Activated CD4-positive, alpha-beta memory T cell treated with anti-CD3 and anti-CD28 coated beads for 36 hours (primary cell): ENCODE measurements at regions not wholly inside any gene's neighbourhood (a gene's known extent, or its start where the extent isn't known, plus 50 kb on each side); places are given as distances from the start of the nearest gene placed in this dataset.
"Not testable (repeated sequence)": the region's sequence is repeated elsewhere in the genome, so short reads cannot be mapped to it uniquely, and the experiment has no call there.

Experiments used
- CTCF ChIA-PET: fragments of 350-600 bp; sonication (Branson Sonifier 250); formaldehyde crosslinking; loops from one replicate; lab custom pipeline; 2021; ENCODE audit warnings: antibody characterized with exemption, inconsistent platforms; lab: Charles Lee
- POLR2A ChIA-PET: fragments of 350-600 bp; sonication (Branson Sonifier 250); formaldehyde crosslinking; loops from one replicate; lab custom pipeline; 2021; ENCODE audit warnings: antibody characterized with exemption; lab: Charles Lee
- DNase-seq: peaks from one replicate; pipeline ENCODE4 v3.0.0-alpha.2; 2020
- H3K27ac Mint-ChIP-seq: one replicate; pipeline ENCODE4 v1.8.0; 2021; ENCODE audit warnings: mixed read lengths
- H3K27me3 Mint-ChIP-seq: one replicate; pipeline ENCODE4 v1.8.0; 2021; ENCODE audit warnings: mixed read lengths
- H3K36me3 Mint-ChIP-seq: one replicate; pipeline ENCODE4 v1.8.0; 2021; ENCODE audit warnings: mixed read lengths
- H3K4me1 Mint-ChIP-seq: one replicate; pipeline ENCODE4 v1.8.0; 2021; ENCODE audit warnings: low read depth, mixed read lengths
- H3K4me3 Mint-ChIP-seq: one replicate; pipeline ENCODE4 v1.8.0; 2021; ENCODE audit warnings: mild to moderate bottlenecking, mixed read lengths
- H3K9me3 Mint-ChIP-seq: one replicate; pipeline ENCODE4 v1.8.0; 2021; ENCODE audit warnings: mixed read lengths
- intact Hi-C: fragments of 100-400 bp; cut with micrococcal nuclease; formaldehyde crosslinking; loops from one replicate; pipeline ENCODE4 v1.15.1; 2023

DNA sequence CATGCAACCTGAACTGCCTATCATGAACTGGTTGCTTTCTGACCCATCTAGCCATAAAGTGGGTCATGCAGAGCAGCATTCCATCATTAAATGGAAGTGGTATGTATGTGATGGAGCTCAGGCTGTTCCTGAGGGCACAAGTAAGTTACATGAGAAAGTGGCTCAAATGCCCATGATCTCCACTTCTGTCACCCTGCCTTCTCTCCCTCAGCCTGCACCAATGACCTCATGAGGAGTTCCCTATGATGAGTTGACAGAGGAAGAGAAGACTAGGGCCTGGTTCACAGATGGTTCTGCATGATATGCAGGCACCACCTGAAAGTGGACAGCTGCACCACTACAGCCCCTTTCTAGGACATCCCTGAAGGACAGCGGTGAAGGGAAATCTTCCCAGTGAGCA lies 127.7 kb upstream of the ZC3H12C start:
- H3K27me3 Mint-ChIP-seq, H3K36me3 Mint-ChIP-seq, CTCF ChIA-PET, intact Hi-C loops, POLR2A ChIA-PET, H3K27ac Mint-ChIP-seq, H3K4me1 Mint-ChIP-seq, H3K9me3 Mint-ChIP-seq, DNase-seq, H3K4me3 Mint-ChIP-seq: not testable (repeated sequence)

DNA sequence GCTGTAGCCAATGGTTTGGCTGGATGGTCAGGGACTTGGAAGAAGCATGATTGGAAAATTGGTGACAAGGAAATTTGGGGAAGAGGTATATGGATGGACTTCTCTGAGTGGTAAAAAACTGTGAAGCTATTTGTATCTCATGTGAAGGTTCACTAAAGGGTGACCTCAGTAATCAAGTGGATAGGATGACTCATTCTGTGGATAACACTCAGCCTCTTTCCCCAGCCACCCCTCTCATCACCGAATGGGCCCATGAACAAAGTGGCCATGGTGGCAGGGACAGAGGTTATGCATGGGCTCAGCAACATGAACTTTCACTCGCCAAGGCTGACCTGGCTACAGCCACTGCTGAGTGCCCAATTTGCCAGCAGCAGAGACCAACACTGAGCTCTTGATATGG lies 127.3 kb upstream of the ZC3H12C start:
- H3K27ac Mint-ChIP-seq, H3K4me1 Mint-ChIP-seq, POLR2A ChIA-PET, intact Hi-C loops, H3K4me3 Mint-ChIP-seq, DNase-seq, H3K36me3 Mint-ChIP-seq, H3K9me3 Mint-ChIP-seq, CTCF ChIA-PET, H3K27me3 Mint-ChIP-seq: not testable (repeated sequence)

DNA sequence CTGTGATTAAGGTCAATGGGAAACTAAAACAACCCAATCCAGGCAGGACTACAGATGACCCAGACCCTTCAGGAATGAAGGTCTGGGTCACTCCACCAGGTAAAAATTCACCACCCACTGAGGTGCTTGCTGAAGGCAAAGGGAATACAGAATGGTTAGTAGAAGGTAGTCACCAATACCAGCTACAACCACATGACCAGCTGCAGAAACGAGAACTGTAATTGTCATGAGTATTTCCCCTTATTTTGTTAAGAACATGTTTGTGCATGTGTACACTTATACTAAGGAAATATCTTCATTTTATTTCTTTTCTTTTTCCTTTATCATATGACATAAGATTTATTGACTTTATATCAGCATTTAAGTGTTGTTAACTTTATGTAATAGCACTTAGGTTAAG lies 126.1 kb upstream of the ZC3H12C start:
- H3K9me3 Mint-ChIP-seq, POLR2A ChIA-PET, H3K27me3 Mint-ChIP-seq, H3K27ac Mint-ChIP-seq, DNase-seq, H3K36me3 Mint-ChIP-seq, CTCF ChIA-PET, intact Hi-C loops, H3K4me1 Mint-ChIP-seq, H3K4me3 Mint-ChIP-seq: not testable (repeated sequence)

DNA sequence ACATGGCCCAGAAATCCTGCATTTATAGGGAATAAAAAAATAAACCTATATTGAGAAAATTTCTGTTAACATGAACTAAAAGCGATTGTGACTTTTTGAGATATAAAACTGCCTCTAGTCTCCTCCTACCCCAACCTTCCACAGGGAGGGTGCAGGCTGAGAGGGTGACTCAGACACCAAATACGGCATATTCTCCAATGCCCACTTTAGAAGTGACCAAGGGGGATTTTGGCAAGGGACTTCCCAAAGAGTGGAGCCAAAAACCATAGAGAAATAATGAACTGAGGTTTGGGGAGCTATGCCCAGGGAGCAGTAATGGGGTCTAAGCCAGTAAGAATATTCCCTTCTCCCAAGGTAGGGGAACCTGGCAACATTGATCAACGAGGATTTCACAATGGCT lies 124.9 kb upstream of the ZC3H12C start:
- Mint-ChIP-seq H3K4me3 (no peak overlapping the region), H3K27ac (no peak overlapping the region), H3K9me3 (peaks cover 2% of the 10 kb centered on the region), H3K36me3 (no peaks in the 10 kb centered on the region), H3K4me1 (no peaks in the 10 kb centered on the region), H3K27me3 (no peaks in the 10 kb centered on the region)
- ChIA-PET CTCF (no interaction called here), POLR2A (no interaction called here)
- intact Hi-C loops, result no loop called here
- DNase-seq, result no peak

DNA sequence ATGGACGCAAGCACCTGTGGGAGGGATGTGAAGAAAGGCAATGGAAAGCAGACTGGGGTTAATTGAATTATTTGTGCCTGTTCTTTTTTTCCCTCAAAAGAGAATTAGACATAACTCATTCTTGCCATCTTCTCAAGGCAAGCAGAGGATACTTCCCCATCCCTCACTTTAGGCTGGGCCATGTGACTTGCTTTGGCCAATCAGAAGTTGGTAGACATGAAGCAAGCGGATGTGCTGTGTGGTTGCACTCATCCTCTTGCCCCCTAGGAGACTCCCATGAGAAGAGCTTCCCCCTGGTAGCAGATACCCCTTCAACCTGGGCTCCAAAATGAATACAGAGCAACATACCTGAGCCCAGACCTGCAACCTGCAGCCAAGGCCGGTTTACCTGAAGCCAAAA lies 124.4 kb upstream of the ZC3H12C start:
- Mint-ChIP-seq H3K27me3 (no peaks in the 10 kb centered on the region), H3K27ac (no peak overlapping the region), H3K4me1 (no peaks in the 10 kb centered on the region), H3K9me3 (peaks cover 2% of the 10 kb centered on the region), H3K36me3 (no peaks in the 10 kb centered on the region), H3K4me3 (no peak overlapping the region)
- DNase-seq, result no peak
- ChIA-PET CTCF (no interaction called here), POLR2A (no interaction called here)
- intact Hi-C loops, result no loop called here

DNA sequence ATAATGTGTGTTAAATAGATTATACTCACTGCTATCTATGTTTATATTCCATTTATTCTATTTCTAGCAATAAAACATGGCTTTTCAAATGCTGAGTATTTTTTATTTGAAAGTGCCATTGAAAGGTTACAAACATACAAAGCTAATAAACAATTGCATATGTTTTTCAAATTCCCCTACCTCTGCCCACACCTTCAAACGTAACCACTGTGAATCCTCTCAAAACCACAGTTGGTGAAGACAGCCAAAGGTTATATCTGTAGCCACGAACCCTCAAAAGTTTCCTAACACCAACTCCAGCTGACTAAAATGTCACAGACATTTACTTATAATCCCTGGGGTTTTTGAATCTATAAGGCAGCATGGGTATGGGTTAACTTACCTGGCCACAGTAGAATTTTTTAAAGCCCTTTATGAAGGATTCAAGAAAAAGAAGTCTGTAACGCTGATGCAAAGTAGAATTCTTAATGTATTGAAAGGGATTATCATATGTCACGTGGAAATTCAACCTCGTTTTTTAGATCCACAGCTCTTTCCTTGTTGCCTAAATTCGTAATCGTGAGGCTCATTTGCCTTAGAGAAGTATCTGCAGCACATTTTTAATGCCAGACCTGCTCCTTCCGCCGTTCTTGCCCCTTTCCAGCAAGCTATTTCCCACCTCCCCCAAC lies 122.5 kb upstream of the ZC3H12C start:
- intact Hi-C loops, result no loop called here

DNA sequence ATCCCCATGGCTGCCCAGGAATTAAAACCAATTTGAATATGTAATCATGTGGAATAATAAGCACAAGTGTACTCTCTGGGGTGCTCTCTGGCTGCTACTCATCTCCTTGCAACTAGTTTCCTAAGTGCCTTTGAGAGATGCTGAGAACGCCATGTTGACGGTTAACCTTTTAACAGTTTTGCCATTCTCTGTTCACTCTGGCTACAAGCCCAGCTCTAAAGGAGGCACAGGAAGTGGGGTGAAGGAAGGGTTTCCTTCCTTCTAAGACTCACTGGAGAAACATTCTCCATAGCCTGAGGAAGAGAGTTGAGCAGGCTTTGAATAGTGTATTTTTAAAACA lies 122.0 kb upstream of the ZC3H12C start:
- Mint-ChIP-seq H3K4me3 (no peak overlapping the region), H3K4me1 (no peaks in the 10 kb centered on the region), H3K9me3 (no peaks in the 10 kb centered on the region), H3K36me3 (no peaks in the 10 kb centered on the region), H3K27ac (no peak overlapping the region), H3K27me3 (peaks cover 2% of the 10 kb centered on the region)
- ChIA-PET POLR2A (no interaction called here), CTCF (no interaction called here)
- intact Hi-C loops, result no loop called here
- DNase-seq, result no peak

More for the DNA sequence above, 122.5 kb upstream of the ZC3H12C start:
- Mint-ChIP-seq H3K4me1 (no peaks in the 10 kb centered on the region), H3K4me3 (no peak overlapping the region), H3K27me3 (peaks cover 2% of the 10 kb centered on the region), H3K27ac (no peak overlapping the region), H3K9me3 (peaks cover 1% of the 10 kb centered on the region), H3K36me3 (no peaks in the 10 kb centered on the region)
- CTCF ChIA-PET, result no interaction called here
- DNase-seq, result no peak
- POLR2A ChIA-PET, result no interaction called here

DNA sequence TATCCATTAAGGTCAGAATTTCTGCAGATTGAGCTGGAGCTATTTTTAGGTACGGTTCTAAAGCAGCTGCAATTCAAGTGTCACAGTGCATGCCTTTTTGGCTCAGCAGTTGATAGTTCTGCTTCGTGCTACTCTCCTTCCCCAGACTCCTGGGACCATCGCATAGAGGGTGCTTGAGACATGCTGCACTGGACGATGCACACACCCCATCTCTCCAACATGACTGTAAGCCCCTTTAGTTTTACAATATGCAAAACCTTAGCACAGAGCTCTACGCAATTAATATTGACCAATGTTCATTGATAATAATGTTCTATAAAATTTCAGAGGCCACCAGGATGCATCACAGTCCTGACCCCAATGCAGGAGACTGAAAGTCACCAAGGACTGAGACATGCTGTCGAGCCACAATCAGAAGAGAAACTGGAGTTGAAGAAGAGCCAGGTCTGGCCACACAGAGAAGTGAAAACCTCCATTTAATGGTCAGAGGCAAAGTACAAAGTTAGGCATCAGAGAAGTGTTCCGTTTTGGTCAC lies 120.9 kb upstream of the ZC3H12C start:
- intact Hi-C loops, result no loop called here
- Mint-ChIP-seq H3K4me3 (no peak overlapping the region), H3K27ac (no peak overlapping the region), H3K4me1 (no peaks in the 10 kb centered on the region), H3K9me3 (no peaks in the 10 kb centered on the region), H3K27me3 (peaks cover 2% of the 10 kb centered on the region), H3K36me3 (no peaks in the 10 kb centered on the region)
- no peak for DNase-seq
- POLR2A ChIA-PET, result no interaction called here
- CTCF ChIA-PET, result no interaction called here

DNA sequence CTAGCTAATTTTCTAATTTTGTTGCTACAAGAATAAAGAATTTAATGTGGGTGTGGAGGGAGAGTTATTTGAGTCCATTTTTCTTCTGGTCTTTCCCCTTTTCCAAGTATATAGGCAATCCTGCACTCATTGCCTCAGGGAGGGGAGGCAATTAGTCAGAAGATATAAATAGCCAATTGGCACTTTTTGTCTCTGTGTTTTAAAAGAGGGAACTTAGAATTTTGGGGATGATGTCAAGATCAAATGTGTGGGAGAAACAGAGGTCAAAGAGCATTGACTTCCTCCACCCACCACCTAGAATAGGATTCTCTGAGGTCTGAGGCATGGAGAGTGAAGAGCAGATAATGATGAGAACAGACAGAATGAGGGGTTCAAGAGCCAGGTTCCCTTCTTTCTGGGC lies 120.3 kb upstream of the ZC3H12C start:
- Mint-ChIP-seq H3K4me1 (no peaks in the 10 kb centered on the region), H3K27ac (no peak overlapping the region), H3K4me3 (no peak overlapping the region), H3K36me3 (no peaks in the 10 kb centered on the region), H3K27me3 (peaks cover 2% of the 10 kb centered on the region), H3K9me3 (no peaks in the 10 kb centered on the region)
- ChIA-PET POLR2A (no interaction called here), CTCF (no interaction called here)
- intact Hi-C loops, result no loop called here
- DNase-seq, result no peak

DNA sequence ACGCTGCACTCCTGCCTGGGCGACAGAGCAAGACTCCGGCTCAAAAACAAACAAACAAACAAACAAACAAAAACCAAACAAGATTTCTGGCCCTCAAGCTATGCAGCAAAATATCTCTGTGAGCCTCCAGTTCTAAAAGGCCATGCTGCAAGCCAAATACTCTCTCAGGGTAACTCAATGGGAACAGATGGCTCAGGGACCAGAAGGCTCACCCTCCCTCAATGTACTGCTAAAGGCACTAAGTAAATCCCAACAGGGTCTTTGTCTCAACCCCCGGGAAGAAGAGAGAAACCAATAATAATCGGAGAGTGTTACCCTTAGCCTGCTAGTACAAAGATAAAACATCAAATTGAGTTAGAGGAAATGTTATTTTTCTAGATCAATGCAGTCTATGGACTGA lies 119.7 kb upstream of the ZC3H12C start:
- H3K4me1 Mint-ChIP-seq, result no peaks in the 10 kb centered on the region
- DNase-seq, result no peak
- H3K9me3 Mint-ChIP-seq, result no peaks in the 10 kb centered on the region
- peaks cover 2% of the 10 kb centered on the region for H3K27me3 Mint-ChIP-seq
- no peak overlapping the region for H3K27ac Mint-ChIP-seq
- ChIA-PET CTCF (no interaction called here), POLR2A (no interaction called here)
- H3K36me3 Mint-ChIP-seq, result no peaks in the 10 kb centered on the region
- no peak overlapping the region for H3K4me3 Mint-ChIP-seq
- intact Hi-C loops, result no loop called here

DNA sequence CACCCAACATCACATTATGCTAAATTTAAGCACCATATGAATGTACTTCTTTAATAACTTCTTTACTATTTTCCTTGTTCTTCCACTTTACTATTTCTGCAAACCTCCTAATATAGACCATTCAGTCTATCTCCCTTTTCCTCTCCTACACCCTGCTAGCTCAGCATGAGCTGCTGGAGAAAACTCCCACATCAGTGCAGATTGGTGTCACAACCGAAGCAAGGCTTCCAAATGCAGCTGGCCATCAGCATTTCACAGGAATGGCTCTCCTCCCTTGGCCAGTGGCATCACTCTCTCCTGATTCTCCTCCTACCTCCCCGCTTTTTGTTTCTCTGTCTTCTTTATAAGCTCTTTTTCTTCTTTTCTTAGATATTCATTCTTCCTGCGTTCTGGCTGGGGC lies 118.7 kb upstream of the ZC3H12C start:
- POLR2A ChIA-PET, result no interaction called here
- H3K27ac Mint-ChIP-seq, result no peak overlapping the region
- intact Hi-C loops, result no loop called here

DNA sequence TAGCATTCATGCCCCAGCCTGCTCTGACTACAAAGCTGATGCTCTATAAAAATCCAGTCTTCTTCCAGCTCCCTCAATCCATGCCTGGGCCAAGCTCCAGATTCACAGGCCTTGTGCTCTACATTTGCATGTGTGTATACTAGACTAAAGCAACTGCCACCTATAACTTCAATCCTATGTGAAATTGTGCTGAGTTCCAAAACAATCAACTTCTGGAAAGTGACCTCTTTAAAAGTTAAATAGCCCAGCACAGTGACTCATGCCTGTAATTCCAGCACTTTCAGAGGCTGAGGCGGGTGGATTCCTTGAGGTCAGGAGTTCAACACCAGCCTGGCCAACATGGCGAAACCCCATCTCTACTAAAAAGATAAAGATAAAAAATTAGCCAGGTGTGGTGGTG lies 114.3 kb upstream of the ZC3H12C start:
- H3K9me3 Mint-ChIP-seq, result no peaks in the 10 kb centered on the region
- no peaks in the 10 kb centered on the region for H3K4me1 Mint-ChIP-seq
- POLR2A ChIA-PET, result no interaction called here

More for the DNA sequence above, 118.7 kb upstream of the ZC3H12C start:
- CTCF ChIA-PET, result interaction anchor here (0.5 kb wide), 1 partner anchor 41 kb away, joined by 3 read pairs; no protein-coding TSS in a partner anchor
- H3K27me3 Mint-ChIP-seq, result peaks cover 4% of the 10 kb centered on the region
- H3K4me1 Mint-ChIP-seq, result no peaks in the 10 kb centered on the region
- no peaks in the 10 kb centered on the region for H3K9me3 Mint-ChIP-seq
- no peak for DNase-seq
- no peak overlapping the region for H3K4me3 Mint-ChIP-seq
- H3K36me3 Mint-ChIP-seq, result no peaks in the 10 kb centered on the region

DNA sequence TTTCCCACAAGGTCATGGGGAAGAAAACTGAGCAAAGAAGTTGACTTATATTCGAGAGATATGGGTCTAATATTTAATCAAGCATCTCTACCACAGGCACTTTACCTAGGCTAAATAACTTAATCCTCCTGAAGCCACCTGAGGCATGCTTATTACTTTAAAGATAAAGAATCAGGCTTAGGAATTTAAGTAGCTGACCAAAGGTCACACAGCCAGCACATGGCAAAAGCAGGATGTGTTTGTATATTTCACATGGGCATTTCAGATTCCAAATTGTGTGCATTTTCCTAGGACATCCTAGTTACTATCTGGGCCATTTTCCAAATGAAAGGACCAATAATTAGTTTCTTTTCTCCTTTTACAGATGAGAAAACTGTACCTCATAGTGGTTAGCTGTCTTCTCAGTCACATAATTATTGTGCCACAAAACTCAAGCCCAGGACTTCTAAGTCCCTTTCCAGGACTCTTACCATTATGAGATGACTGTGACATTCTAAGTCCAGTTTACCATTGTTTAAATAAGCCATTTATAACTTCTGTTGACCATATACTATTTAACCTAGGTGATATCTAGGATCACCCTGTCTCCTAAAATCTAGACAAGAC lies 112.1 kb upstream of the ZC3H12C start:
- intact Hi-C loops, result no loop called here
- Mint-ChIP-seq H3K27me3 (peaks cover 3% of the 10 kb centered on the region), H3K27ac (no peak overlapping the region), H3K36me3 (no peaks in the 10 kb centered on the region), H3K4me1 (no peaks in the 10 kb centered on the region), H3K4me3 (no peak overlapping the region), H3K9me3 (no peaks in the 10 kb centered on the region)
- CTCF ChIA-PET, result no interaction called here
- POLR2A ChIA-PET, result no interaction called here
- DNase-seq, result no peak

More for the DNA sequence above, 114.3 kb upstream of the ZC3H12C start:
- Mint-ChIP-seq H3K36me3 (no peaks in the 10 kb centered on the region), H3K4me3 (no peak overlapping the region), H3K27ac (no peak overlapping the region), H3K27me3 (peaks cover 5% of the 10 kb centered on the region)
- no peak for DNase-seq
- CTCF ChIA-PET, result no interaction called here
- intact Hi-C loops, result no loop called here
